Suprapubic skin (tissue), 4 donors: ENCODE measurements at regions not wholly inside any gene's neighbourhood (a gene's known extent, or its start where the extent isn't known, plus 50 kb on each side); places are given as distances from the start of the nearest gene placed in this dataset.

Experiments used
- POLR2A ChIP-seq, 2 donors: fragments of 450-650 bp; IDR thresholded peaks; one replicate each; pipeline ENCODE4 v1.6.1; 2017; ENCODE audit warnings: antibody characterized with exemption in 2 of 2, mild to moderate bottlenecking in 2 of 2, moderate library complexity in 2 of 2
- POLR2AphosphoS5 ChIP-seq, 3 donors: sonication (generic); formaldehyde crosslinking; IDR thresholded peaks; one replicate each; pipeline ENCODE4 v1.6.1; 2017; ENCODE audit warnings: antibody characterized with exemption in 3 of 3
- TF ChIP-seq, protein P1 (sequence below), 2 donors: fragments of 200-600 bp in 1 of 2; fragments of 450-650 bp in 1 of 2; sonication (generic) in 1 of 2; IDR thresholded peaks; one replicate each; pipeline ENCODE4 v1.5.1; 2016 to 2019; ENCODE audit warnings: antibody characterized with exemption in 2 of 2, mild to moderate bottlenecking in 1 of 2, moderate library complexity in 1 of 2

DNA sequence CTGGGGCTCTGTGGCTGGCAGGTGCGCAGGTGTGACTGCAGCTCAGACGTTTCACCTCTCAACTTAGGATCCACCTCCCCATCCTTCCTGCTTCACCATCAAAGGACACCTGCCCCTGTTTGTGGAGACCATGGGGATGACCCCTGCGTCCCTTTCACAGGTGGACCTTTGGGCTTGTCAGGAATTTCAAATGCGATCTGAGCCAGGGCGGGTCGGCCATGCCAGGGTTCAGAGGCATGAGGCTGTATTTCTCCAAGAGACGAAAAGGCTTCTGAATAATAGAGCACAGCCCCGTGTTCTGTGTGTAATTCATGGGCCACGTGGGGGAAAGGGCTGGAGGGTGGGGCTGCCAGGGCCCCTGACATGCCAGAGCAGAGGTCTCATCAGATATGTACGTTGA, 668.0 kb downstream of the BRD1 start:
- TF ChIP-seq, protein P1, sequence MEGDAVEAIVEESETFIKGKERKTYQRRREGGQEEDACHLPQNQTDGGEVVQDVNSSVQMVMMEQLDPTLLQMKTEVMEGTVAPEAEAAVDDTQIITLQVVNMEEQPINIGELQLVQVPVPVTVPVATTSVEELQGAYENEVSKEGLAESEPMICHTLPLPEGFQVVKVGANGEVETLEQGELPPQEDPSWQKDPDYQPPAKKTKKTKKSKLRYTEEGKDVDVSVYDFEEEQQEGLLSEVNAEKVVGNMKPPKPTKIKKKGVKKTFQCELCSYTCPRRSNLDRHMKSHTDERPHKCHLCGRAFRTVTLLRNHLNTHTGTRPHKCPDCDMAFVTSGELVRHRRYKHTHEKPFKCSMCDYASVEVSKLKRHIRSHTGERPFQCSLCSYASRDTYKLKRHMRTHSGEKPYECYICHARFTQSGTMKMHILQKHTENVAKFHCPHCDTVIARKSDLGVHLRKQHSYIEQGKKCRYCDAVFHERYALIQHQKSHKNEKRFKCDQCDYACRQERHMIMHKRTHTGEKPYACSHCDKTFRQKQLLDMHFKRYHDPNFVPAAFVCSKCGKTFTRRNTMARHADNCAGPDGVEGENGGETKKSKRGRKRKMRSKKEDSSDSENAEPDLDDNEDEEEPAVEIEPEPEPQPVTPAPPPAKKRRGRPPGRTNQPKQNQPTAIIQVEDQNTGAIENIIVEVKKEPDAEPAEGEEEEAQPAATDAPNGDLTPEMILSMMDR (IDR thresholded peaks at IDR 0.05) = no peak
- TF ChIP-seq POLR2AphosphoS5 (IDR thresholded peaks at IDR 0.05) = no peak
- no peak for TF ChIP-seq POLR2A (IDR thresholded peaks at IDR 0.05)
